Chondrocyte (in vitro differentiated cells): ENCODE measurements at regions not wholly inside any gene's neighbourhood (a gene's known extent, or its start where the extent isn't known, plus 50 kb on each side); places are given as distances from the start of the nearest gene placed in this dataset.

Experiments
- DNase-seq: peaks from one replicate; pipeline ENCODE4 v3.0.0; 2021; ENCODE audit warnings: mixed read lengths, low spot score
- H3K27ac Mint-ChIP-seq: one replicate; pipeline ENCODE4 v1.8.0; 2021; ENCODE audit warnings: mild to moderate bottlenecking, moderate library complexity, mixed read lengths; ENCODE audit not compliant: unreplicated experiment
- H3K27me3 Mint-ChIP-seq: 2 replicates; pipeline ENCODE4 v1.8.0; 2021; ENCODE audit warnings: low read depth, mixed read lengths
- H3K36me3 Mint-ChIP-seq: 2 replicates; pipeline ENCODE4 v1.8.0; 2021; ENCODE audit warnings: low read depth, mixed read lengths
- H3K4me1 Mint-ChIP-seq: 2 replicates; pipeline ENCODE4 v1.8.0; 2021; ENCODE audit warnings: low read depth, mild to moderate bottlenecking, mixed read lengths
- H3K4me3 Mint-ChIP-seq: one replicate; pipeline ENCODE4 v1.8.0; 2021; ENCODE audit warnings: mild to moderate bottlenecking, moderate library complexity, mixed read lengths; ENCODE audit not compliant: unreplicated experiment
- H3K9me3 Mint-ChIP-seq: 2 replicates; pipeline ENCODE4 v1.8.0; 2021; ENCODE audit warnings: low read depth, mixed read lengths
- CTCF ChIP-seq: fragments of 200-600 bp; sonication (generic); IDR thresholded peaks from 2 replicates; pipeline ENCODE4 v1.5.0; 2021; ENCODE audit warnings: antibody characterized with exemption, mild to moderate bottlenecking, moderate library complexity

DNA sequence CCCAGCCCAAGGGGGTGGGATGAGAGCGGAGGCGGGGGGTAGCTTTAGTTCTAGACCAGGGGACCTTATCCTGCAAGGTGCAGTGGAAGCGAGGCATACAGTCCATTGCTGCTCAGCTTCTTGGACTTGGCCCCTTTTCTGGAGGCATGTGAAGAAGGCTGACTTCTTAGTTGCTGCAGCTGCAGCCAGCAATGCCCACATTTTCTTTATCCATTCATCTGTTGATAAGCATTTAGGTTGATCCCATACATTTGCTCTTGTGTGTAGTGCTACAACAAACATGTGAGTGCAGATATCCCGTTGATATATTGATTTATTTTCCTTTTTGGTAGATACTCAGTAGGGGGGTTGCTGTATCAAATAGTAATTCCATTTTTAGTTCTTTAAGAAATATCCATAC lies 461.2 kb upstream of the IMPG1 start:
- H3K4me3 Mint-ChIP-seq, result no peak overlapping the region
- peaks cover 1% of the 10 kb centered on the region for H3K27me3 Mint-ChIP-seq
- H3K4me1 Mint-ChIP-seq, result no peaks in the 10 kb centered on the region
- H3K27ac Mint-ChIP-seq, result no peak overlapping the region
- H3K9me3 Mint-ChIP-seq, result peaks cover 16% of the 10 kb centered on the region
- TF ChIP-seq CTCF, result no peak
- no peaks in the 10 kb centered on the region for H3K36me3 Mint-ChIP-seq
- no peak for DNase-seq

- no peak for DNase-seq
- H3K9me3 Mint-ChIP-seq, result peaks cover 16% of the 10 kb centered on the region
- H3K27me3 Mint-ChIP-seq, result peaks cover 1% of the 10 kb centered on the region
- H3K36me3 Mint-ChIP-seq, result no peaks in the 10 kb centered on the region
- no peak overlapping the region for H3K4me3 Mint-ChIP-seq
- H3K4me1 Mint-ChIP-seq, result no peaks in the 10 kb centered on the region
- no peak overlapping the region for H3K27ac Mint-ChIP-seq
- no peak for TF ChIP-seq CTCF
Measured at GRCh38 chr6:76532647-76533046, 460.2 kb upstream of the IMPG1 start.

DNA sequence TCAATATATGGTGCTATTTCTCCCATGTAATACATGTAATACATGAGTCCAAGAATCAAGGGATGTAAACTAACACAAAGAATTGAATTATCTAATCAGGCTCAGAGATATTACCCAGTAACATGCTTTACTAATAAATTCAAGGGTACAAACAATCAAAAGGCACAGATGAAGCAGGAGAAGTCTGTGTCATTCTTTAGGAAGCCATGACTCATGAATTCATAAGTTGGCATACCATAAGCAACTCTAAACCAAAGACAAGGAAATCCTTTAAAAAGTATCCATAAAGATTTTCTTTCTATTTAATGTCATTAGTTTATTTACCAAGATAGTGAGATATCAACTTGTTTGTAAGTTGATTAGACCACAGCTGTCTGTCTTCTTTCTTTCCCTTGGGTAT lies 446.0 kb upstream of the IMPG1 start:
- no peak for TF ChIP-seq CTCF
- Mint-ChIP-seq H3K4me1 (no peaks in the 10 kb centered on the region), H3K36me3 (peaks cover 2% of the 10 kb centered on the region), H3K9me3 (peaks cover 12% of the 10 kb centered on the region), H3K27me3 (peaks cover 2% of the 10 kb centered on the region), H3K4me3 (no peak overlapping the region), H3K27ac (no peak overlapping the region)
- DNase-seq, result no peak

- H3K36me3 Mint-ChIP-seq, result peaks cover 2% of the 10 kb centered on the region
- H3K27me3 Mint-ChIP-seq, result peaks cover 2% of the 10 kb centered on the region
- H3K4me1 Mint-ChIP-seq, result no peaks in the 10 kb centered on the region
- H3K9me3 Mint-ChIP-seq, result peaks cover 12% of the 10 kb centered on the region
- DNase-seq, result no peak
- no peak overlapping the region for H3K4me3 Mint-ChIP-seq
- TF ChIP-seq CTCF, result no peak
- no peak overlapping the region for H3K27ac Mint-ChIP-seq
Measured at GRCh38 chr6:76516924-76517323, 444.5 kb upstream of the IMPG1 start.

DNA sequence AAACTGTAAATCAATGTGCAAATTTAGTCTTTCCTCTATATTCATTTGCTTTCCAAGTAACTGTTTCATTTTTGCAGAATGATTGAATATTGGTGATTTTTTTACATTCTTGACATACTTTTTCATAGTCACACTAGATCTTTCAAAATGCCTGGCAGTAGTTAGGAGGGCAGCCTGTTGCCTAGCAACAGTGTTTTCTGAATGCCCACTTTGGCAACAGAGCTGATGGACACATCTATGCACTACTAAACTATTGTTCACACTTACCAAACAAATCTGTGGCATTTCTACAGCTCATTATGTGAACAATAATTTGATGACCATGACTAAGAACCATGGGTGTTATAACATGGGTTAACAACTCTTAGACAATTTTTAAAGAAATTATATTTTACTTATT lies 438.0 kb upstream of the IMPG1 start:
- Mint-ChIP-seq H3K27me3 (peaks cover 6% of the 10 kb centered on the region), H3K36me3 (no peaks in the 10 kb centered on the region), H3K4me1 (no peaks in the 10 kb centered on the region), H3K4me3 (no peak overlapping the region), H3K27ac (no peak overlapping the region), H3K9me3 (no peaks in the 10 kb centered on the region)
- no peak for DNase-seq
- TF ChIP-seq CTCF, result no peak
